BLaER1 (cell line): ENCODE measurements at regions not wholly inside any gene's neighbourhood (a gene's known extent, or its start where the extent isn't known, plus 50 kb on each side); places are given as distances from the start of the nearest gene placed in this dataset.

Experiments
- H3K27ac ChIP-seq: shearing (Covaris generic); formaldehyde crosslinking; 2 replicates; pipeline ENCODE4 v1.8.1; 2022
- H3K27me3 ChIP-seq: shearing (Covaris generic); formaldehyde crosslinking; 2 replicates; pipeline ENCODE4 v1.8.1; 2022
- H3K36me3 ChIP-seq: shearing (Covaris generic); formaldehyde crosslinking; 2 replicates; pipeline ENCODE4 v1.8.1; 2022
- H3K4me1 ChIP-seq: shearing (Covaris generic); formaldehyde crosslinking; 2 replicates; pipeline ENCODE4 v1.8.1; 2022
- H3K4me2 ChIP-seq: shearing (Covaris generic); formaldehyde crosslinking; 2 replicates; pipeline ENCODE4 v1.8.1; 2022
- H3K4me3 ChIP-seq: shearing (Covaris generic); formaldehyde crosslinking; 2 replicates; pipeline ENCODE4 v1.8.1; 2022
- H3K9ac ChIP-seq: shearing (Covaris generic); formaldehyde crosslinking; 2 replicates; pipeline ENCODE4 v1.8.1; 2022
- H3K9me3 ChIP-seq: shearing (Covaris generic); formaldehyde crosslinking; 2 replicates; pipeline ENCODE4 v1.8.1; 2022
- H4K20me1 ChIP-seq: shearing (Covaris generic); formaldehyde crosslinking; 2 replicates; pipeline ENCODE4 v1.8.1; 2022
- Cebpa-rat ChIP-seq: shearing (Covaris generic); IDR thresholded peaks from 2 replicates; pipeline ENCODE4 v1.8.1; 2022

DNA sequence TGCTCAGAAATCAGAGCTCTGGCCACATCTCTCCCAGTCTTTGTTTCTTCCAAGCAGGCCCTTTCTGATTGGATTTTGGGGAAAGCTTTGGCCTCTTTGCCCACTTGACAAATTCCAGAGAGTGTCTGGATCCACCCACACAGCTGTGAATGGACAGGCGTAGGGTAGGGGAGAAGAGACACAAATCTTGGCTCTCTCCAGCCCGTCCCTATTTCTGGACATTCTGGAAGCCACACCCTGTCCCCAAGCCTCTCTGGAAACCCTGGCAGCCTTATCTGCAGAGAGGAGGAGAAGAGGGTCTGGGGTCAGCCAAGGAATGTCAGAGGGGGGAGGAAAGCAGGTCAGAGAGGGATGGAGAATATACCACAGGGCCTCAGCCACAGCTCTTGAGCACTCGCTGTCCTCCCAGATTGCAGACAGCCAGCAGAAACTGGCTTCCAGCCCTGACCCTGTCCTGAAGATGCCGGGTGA, 59.5 kb upstream of the WNT11 start:
- Histone ChIP-seq H3K27ac (no peak overlapping the region), H3K9me3 (no peaks in the 10 kb centered on the region), H4K20me1 (no peaks in the 10 kb centered on the region), H3K36me3 (no peaks in the 10 kb centered on the region), H3K4me2 (no peak overlapping the region), H3K4me1 (0 out of 2 replicates have a peak, but pooled peaks cover 7% of the 10 kb centered on the region), H3K4me3 (no peak overlapping the region), H3K9ac (no peak overlapping the region), H3K27me3 (no peaks in the 10 kb centered on the region)
- TF ChIP-seq Cebpa-rat: no peak

DNA sequence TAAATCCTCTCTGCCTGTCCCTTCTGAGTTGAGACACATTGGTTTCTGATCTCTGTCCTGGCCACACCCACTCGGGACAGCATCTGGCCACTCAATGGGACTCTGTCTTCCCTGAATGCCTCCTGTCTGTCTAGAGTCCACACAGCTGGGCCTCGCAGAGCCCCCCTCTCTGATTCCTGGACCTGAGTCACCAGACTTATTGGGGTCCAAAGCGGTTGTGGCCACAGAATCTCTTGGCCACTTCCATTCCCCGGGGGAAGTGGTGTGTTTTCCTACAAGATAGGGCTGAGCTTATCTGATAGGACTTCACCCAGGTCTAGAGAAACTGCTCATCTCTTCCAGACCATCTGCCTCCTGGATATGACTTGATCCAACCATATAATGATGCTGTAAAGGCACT, 57.4 kb upstream of the WNT11 start:
- Histone ChIP-seq H3K4me2 (no peak overlapping the region), H3K9ac (no peak overlapping the region), H3K4me1 (no peaks in the 10 kb centered on the region), H4K20me1 (no peaks in the 10 kb centered on the region), H3K4me3 (no peak overlapping the region), H3K27me3 (0 out of 2 replicates have a peak, but pooled peaks cover 2% of the 10 kb centered on the region), H3K9me3 (no peaks in the 10 kb centered on the region), H3K36me3 (no peaks in the 10 kb centered on the region), H3K27ac (no peak overlapping the region)
- TF ChIP-seq Cebpa-rat: no peak

DNA sequence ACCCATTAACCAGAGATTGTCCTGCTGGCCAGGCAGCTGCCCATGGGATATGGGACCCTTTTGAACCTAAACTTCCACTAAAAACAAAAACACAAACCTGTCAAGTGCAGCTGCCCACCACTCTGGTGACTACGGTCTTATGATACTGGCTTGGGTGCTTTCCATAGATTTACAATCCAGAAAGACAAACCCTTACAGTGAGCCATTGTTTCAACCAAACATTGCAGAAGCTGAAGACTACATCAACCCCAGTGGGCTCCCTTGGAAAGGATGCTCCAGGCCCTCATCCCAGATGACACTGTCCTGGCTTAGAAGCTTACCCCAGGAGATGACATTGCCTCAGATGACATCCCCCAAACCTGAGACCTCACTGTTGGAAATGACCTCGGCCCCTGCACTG, 56.9 kb upstream of the WNT11 start:
- Histone ChIP-seq H3K9ac (no peak overlapping the region), H3K9me3 (no peaks in the 10 kb centered on the region), H3K27ac (no peak overlapping the region), H3K4me3 (no peak overlapping the region), H3K27me3 (0 out of 2 replicates have a peak, but pooled peaks cover 2% of the 10 kb centered on the region), H3K4me1 (no peaks in the 10 kb centered on the region), H3K36me3 (no peaks in the 10 kb centered on the region), H4K20me1 (no peaks in the 10 kb centered on the region), H3K4me2 (no peak overlapping the region)
- TF ChIP-seq Cebpa-rat: no peak

DNA sequence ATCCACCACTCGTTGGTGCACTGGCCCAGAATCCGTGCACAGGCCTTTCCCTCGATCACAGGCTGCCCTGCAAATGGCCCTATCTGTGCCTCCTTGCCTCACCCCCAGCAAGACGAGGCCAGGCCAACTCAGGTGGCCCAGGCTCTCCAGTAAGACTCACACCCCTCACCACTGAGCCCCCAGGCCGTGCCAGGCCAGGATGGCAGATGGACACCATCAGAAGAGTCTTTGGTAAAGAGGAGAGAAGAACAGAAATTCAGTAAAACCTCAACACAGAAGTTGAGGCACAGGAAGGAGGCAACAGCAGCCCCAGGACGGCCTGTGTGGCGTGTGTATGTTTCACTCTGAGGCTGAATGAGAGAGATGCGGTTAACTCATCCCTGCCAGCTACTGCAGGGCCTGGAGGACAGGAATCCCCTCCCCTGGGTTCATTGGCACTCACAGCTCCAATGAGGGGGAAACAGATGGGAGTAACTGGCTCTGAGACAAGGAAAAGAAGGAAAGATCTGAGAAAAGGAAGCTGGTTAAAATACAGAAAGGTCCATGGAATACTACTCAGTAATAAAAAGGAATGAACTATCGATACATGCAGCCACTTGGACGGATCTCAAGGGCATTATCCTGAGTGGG, 54.1 kb upstream of the WNT11 start:
- H3K36me3 ChIP-seq: no peaks in the 10 kb centered on the region
- no peak for TF ChIP-seq Cebpa-rat
- no peak overlapping the region for H3K4me3 ChIP-seq
- peaks cover 23% of the 10 kb centered on the region for H3K4me1 ChIP-seq
- H4K20me1 ChIP-seq: no peaks in the 10 kb centered on the region
- H3K4me2 ChIP-seq: no peak overlapping the region
- H3K9ac ChIP-seq: no peak overlapping the region
- no peaks in the 10 kb centered on the region for H3K9me3 ChIP-seq
- H3K27ac ChIP-seq: no peak overlapping the region
- 0 out of 2 replicates have a peak, but pooled peaks cover 2% of the 10 kb centered on the region for H3K27me3 ChIP-seq

DNA sequence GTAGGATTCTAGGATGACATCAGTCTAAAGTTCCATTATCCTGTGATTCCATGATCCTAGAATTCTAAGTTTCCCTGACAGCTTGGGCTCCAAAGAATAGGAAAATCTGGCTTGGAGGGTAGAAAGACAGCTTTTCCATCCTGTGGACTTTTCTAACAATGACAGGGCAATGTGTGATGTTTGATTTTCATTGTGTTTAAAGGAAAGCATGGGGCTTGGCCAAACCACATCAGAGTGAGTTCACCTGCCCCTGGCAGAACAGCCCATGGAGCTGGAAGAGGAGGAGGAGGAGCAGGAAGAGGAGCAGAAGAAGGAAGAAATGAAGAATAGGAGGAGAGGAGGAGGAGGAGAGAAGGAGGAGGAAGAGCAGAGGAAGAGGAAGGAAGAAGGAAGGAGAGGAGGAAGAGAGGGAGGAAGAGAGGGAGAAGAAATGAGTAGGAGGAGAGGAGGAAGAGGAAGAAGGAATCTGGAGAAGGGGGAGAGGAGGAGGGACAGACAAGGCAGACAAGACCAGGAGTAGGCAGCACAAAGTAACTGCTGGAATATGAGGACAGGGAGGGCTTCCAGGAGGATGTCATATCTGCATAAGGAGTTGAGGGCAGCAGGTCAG, 53.1 kb upstream of the WNT11 start:
- Histone ChIP-seq H3K9ac (no peak overlapping the region), H3K36me3 (no peaks in the 10 kb centered on the region), H3K4me3 (no peak overlapping the region), H4K20me1 (no peaks in the 10 kb centered on the region), H3K27me3 (0 out of 2 replicates have a peak, but pooled peaks cover 2% of the 10 kb centered on the region), H3K4me2 (no peak overlapping the region), H3K9me3 (no peaks in the 10 kb centered on the region), H3K4me1 (peaks cover 26% of the 10 kb centered on the region), H3K27ac (no peak overlapping the region)
- no peak for TF ChIP-seq Cebpa-rat

DNA sequence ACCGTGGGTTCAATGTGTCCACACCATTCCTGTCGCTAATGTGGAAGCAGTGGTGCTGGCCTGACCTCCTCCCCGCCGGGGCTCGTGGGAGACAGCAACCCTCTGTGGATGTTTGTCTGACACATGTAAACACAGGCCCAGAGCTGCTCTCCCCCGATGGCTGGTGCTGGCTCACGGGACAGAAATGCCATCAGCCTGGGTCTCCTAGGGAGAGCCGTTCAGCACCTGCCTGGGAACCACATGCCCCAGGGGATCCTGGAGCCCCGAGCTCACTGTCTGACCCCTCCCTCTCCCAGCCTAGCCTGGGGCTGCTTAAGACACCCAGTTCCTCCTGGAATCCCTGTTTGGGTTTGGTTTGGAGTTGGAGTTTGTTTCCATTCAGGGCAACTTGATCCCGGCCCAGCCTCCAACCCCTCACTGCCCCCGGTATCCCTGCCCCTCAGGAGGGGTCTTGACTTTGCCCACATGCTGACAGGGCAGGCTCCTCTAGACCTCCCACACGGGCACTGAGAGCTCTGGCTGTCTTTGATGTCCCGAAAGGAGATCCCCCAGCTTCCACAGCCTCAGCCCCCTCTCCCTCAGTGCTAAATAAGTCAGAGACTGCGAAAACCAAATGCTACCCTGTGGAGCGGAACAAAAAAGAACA, 50.9 kb upstream of the WNT11 start:
- H3K27ac ChIP-seq: 0 out of 2 replicates have a peak overlapping the region, but pooled peaks have one; percentile 11
- no peaks in the 10 kb centered on the region for H4K20me1 ChIP-seq
- peaks cover 26% of the 10 kb centered on the region for H3K4me1 ChIP-seq
- H3K27me3 ChIP-seq: 0 out of 2 replicates have a peak, but pooled peaks cover 2% of the 10 kb centered on the region
- H3K4me2 ChIP-seq: peak overlapping the region; percentile 81
- H3K36me3 ChIP-seq: no peaks in the 10 kb centered on the region
- peaks cover under 1% of the 10 kb centered on the region; the same call in 1 of the 2 replicates for H3K9me3 ChIP-seq
- no peak for TF ChIP-seq Cebpa-rat
- peak overlapping the region; percentile 39; the same call in 1 of the 2 replicates for H3K9ac ChIP-seq
- no peak overlapping the region for H3K4me3 ChIP-seq

DNA sequence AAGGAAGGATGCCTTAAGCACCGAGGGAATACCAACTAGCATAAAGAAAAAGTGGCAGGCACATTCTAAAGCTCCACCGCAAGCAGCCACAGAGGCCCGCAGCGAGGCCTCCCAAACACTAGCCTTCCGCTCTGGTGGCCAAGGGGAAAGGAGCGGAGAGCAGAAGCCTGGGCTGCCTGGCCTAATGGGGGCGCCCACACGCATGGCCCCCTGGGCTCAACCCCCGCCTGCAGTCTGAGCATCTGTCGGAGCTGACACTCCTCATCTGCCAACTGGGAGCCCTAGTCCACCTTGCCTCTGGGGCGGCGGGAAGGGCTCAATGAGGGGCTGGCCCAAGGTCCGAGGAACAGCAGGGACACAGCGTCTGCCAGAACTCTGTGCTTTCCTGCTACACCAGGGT, 50.1 kb upstream of the WNT11 start:
- no peak for TF ChIP-seq Cebpa-rat
- Histone ChIP-seq H4K20me1 (no peaks in the 10 kb centered on the region), H3K9ac (peak overlapping the region; percentile 39; the same call in 1 of the 2 replicates), H3K9me3 (peaks cover 8% of the 10 kb centered on the region), H3K36me3 (no peaks in the 10 kb centered on the region), H3K4me2 (peak overlapping the region; percentile 81), H3K27ac (no peak overlapping the region), H3K27me3 (0 out of 2 replicates have a peak, but pooled peaks cover 2% of the 10 kb centered on the region), H3K4me1 (peaks cover 26% of the 10 kb centered on the region), H3K4me3 (no peak overlapping the region)
